ENCODE measurements at regions not wholly inside any gene's neighbourhood (a gene's known extent, or its start where the extent isn't known, plus 50 kb on each side); places are given as distances from the start of the nearest gene placed in this dataset.

DNA sequence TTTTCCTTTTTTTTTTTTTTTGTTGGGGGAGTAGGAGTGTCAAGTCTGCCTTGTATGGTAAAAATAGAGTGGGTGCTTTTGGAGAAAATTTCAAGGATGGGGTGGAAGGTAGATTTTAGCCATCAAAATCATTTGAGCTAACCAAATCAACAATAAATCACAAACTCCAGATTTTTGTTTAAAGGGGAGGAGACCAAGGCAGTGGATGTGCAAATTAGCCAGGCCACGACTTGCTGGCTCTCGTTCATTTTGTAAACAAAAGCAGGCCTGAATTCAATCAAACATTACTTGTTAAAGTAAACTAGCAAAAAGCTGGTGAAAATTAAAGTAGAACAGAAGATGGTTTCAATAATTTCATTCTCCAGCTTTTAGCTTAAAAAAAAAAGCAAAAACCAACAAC lies 387.2 kb downstream of the BMP4 start:
- no peaks in the 10 kb centered on the region for H3K27me3 ChIP-seq
- H3K4me3 ChIP-seq = no peak overlapping the region
- DNase-seq = no peak
- H3K36me3 ChIP-seq (ENCODE audit: low read depth, missing control alignments) = no peaks in the 10 kb centered on the region
- intact Hi-C loops (cut with DNase I; ENCODE audit: low total_unique reads) = no loop called here
- TF ChIP-seq CTCF (IDR thresholded peaks at IDR 0.05) = no peak
- no peak for TF ChIP-seq POLR2A (IDR thresholded peaks at IDR 0.05)
- WGBS, 2 donors = 69 to 76% methylated on average over 2 of the region's 2 CpGs
- no peaks in the 10 kb centered on the region for H3K4me1 ChIP-seq
- H3K27ac ChIP-seq = no peak overlapping the region
- no peaks in the 10 kb centered on the region for H3K9me3 ChIP-seq

DNA sequence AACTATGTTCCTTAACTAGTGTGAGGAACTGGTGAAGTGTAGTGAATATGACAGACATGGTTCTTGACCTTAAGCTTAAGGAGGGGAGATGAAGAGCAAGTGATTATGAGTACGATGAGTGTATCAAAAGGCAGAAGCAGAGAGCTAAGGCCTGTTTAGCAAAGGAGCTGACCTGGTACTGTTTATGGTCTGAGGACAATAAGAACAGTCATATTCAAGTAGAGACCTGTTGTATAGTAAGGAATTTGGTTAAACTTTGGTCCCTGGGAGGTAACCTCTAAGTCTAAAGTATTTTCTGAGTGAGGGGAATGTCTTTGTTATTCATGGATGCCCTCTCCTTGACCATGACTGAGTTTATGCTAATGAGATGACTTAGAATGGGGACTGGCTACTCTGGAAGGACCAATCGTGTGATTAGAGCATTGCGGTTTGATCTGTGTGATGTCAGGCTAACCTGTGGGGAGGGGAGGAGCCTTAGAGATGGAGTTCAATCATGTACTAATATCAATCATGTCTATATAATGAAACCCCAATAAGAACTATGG lies 389.3 kb downstream of the BMP4 start:
- intact Hi-C loops (cut with DNase I; ENCODE audit: low total_unique reads) = no loop called here
- 93 to 96% methylated on average over 3 of the region's 3 CpGs for WGBS, 2 donors
- Histone ChIP-seq H3K4me3 (no peak overlapping the region), H3K9me3 (no peaks in the 10 kb centered on the region), H3K27ac (no peak overlapping the region), H3K27me3 (no peaks in the 10 kb centered on the region), H3K36me3 (ENCODE audit: low read depth, missing control alignments) (no peaks in the 10 kb centered on the region), H3K4me1 (no peaks in the 10 kb centered on the region)
- DNase-seq = no peak
- TF ChIP-seq POLR2A (IDR thresholded peaks at IDR 0.05) (no peak), CTCF (IDR thresholded peaks at IDR 0.05) (no peak)

- no peaks in the 10 kb centered on the region for H3K27me3 ChIP-seq
- 87 to 94% methylated on average over 1 of the region's 1 CpG for WGBS, 2 donors
These were observed 391.8 kb downstream of the BMP4 start for GRCh38 chr14:53564870-53565269.

DNA sequence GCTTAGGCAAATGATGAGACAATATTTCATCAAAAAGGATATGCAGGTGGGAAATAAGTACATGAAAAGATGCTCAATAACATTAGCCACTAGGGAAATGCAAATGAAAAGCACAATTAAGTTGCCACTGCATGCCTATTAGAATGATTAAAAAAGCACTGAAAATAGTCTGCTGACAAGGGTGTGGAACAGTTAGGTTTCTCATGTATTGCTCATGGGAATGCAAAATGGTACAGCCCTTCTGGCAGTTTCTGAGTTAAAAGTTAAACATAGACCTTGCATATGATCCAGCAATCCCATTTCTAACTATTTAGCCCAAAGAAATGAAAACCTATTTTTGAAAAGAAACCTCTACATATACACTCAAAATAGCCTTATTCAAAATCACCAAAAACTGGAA lies 393.0 kb downstream of the BMP4 start:
- no peaks in the 10 kb centered on the region for H3K4me1 ChIP-seq
- TF ChIP-seq POLR2A (IDR thresholded peaks at IDR 0.05) (no peak), CTCF (IDR thresholded peaks at IDR 0.05) (no peak)
- intact Hi-C loops (cut with DNase I; ENCODE audit: low total_unique reads) = no loop called here
- no peak overlapping the region for H3K4me3 ChIP-seq
- H3K27ac ChIP-seq = no peak overlapping the region
- no peaks in the 10 kb centered on the region for H3K36me3 ChIP-seq (ENCODE audit: low read depth, missing control alignments)
- H3K9me3 ChIP-seq = no peaks in the 10 kb centered on the region
- no peaks in the 10 kb centered on the region for H3K27me3 ChIP-seq
- no peak for DNase-seq

More at GRCh38 chr14:53564870-53565269, 391.8 kb downstream of the BMP4 start:
- H3K4me3 ChIP-seq = no peak overlapping the region
- no peaks in the 10 kb centered on the region for H3K9me3 ChIP-seq
- TF ChIP-seq POLR2A (IDR thresholded peaks at IDR 0.05) (no peak), CTCF (IDR thresholded peaks at IDR 0.05) (no peak)
- DNase-seq = no peak
- no peaks in the 10 kb centered on the region for H3K36me3 ChIP-seq (ENCODE audit: low read depth, missing control alignments)
- intact Hi-C loops (cut with DNase I; ENCODE audit: low total_unique reads) = no loop called here
- no peaks in the 10 kb centered on the region for H3K4me1 ChIP-seq
- no peak overlapping the region for H3K27ac ChIP-seq

DNA sequence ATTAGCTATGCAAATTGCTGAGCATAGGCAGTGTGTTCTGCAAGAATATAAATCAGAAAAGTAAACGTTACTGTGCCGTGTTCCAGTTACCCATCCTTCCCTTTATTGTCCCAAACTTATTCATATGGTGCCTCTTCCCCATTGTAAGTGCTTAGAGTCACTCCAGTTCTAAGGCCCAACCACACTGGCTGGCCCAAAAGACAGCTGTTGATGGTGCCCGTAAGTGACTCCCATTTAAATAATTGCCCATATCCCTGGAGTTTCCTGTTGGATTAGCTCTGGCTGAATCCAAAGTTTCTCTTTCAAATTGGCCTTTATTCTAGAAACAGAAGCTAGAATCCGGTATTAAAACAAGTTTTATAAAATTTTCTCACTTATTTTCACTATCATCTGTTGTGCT lies 400.1 kb upstream of the DDHD1 start:
- no peak overlapping the region for H3K27ac ChIP-seq
- TF ChIP-seq POLR2A (IDR thresholded peaks at IDR 0.05) (no peak), CTCF (IDR thresholded peaks at IDR 0.05) (no peak)
- WGBS, 2 donors = 86 to 90% methylated on average over 4 of the region's 4 CpGs
- no peaks in the 10 kb centered on the region for H3K4me1 ChIP-seq
- no peaks in the 10 kb centered on the region for H3K27me3 ChIP-seq
- intact Hi-C loops (cut with DNase I; ENCODE audit: low total_unique reads) = no loop called here
- no peak for DNase-seq
- no peaks in the 10 kb centered on the region for H3K36me3 ChIP-seq (ENCODE audit: low read depth, missing control alignments)
- no peak overlapping the region for H3K4me3 ChIP-seq
- no peaks in the 10 kb centered on the region for H3K9me3 ChIP-seq

All from testis (tissue), 2 donors.